ENCODE measurements at regions not wholly inside any gene's neighbourhood (a gene's known extent, or its start where the extent isn't known, plus 50 kb on each side); places are given as distances from the start of the nearest gene placed in this dataset.

DNA sequence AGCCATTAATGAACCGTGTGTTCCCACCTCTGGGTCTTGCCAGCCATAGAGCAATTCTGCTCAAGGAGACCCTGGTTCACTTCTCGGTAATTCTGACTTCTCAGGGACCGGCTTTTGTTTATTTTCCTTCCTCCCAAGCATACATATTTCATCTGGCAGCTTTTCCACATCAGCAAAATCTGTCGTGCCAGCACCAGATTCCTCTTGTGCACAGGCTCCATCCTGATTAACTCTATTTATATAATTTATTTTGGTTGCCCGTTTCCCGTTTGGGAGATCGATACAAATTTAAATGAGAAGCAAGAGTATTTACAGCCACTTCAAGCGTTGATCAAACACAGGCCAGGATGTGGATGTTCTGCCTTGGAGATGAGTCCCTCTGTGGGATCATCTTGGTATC is 161.9 kb upstream of the XYLT1 start (continued):
- TF ChIP-seq, protein P1, sequence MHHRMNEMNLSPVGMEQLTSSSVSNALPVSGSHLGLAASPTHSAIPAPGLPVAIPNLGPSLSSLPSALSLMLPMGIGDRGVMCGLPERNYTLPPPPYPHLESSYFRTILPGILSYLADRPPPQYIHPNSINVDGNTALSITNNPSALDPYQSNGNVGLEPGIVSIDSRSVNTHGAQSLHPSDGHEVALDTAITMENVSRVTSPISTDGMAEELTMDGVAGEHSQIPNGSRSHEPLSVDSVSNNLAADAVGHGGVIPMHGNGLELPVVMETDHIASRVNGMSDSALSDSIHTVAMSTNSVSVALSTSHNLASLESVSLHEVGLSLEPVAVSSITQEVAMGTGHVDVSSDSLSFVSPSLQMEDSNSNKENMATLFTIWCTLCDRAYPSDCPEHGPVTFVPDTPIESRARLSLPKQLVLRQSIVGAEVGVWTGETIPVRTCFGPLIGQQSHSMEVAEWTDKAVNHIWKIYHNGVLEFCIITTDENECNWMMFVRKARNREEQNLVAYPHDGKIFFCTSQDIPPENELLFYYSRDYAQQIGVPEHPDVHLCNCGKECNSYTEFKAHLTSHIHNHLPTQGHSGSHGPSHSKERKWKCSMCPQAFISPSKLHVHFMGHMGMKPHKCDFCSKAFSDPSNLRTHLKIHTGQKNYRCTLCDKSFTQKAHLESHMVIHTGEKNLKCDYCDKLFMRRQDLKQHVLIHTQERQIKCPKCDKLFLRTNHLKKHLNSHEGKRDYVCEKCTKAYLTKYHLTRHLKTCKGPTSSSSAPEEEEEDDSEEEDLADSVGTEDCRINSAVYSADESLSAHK (tag by site-specific recombination; IDR thresholded peaks at IDR 0.05): no peak
- TF ChIP-seq KLF1 (tag by site-specific recombination; IDR thresholded peaks at IDR 0.05) (no peak), ZNF202 (tag by site-specific recombination; IDR thresholded peaks at IDR 0.05; ENCODE audit: borderline replicate concordance) (no peak)

DNA sequence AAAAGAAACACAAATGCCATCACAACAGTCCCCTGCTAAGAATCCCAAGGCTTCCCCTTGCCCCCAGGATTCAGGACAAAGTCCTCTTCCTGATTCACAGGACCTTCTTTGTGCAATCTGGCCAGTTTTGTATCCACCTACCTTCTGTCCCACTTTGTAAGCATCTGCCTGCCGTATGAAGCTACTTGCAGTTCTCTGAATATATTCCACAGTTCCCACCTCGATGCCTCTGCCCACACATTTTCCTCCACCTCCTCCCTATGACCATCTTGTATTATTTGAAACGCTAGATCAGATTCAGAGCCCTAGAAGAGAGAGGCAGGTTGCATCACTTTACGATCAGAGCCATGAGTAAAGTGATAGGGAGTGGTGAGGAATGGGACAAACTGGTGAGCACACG is 159.2 kb upstream of the XYLT1 start:
- TF ChIP-seq, protein P2, sequence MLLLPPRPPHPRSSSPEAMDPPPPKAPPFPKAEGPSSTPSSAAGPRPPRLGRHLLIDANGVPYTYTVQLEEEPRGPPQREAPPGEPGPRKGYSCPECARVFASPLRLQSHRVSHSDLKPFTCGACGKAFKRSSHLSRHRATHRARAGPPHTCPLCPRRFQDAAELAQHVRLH (tag by site-specific recombination; IDR thresholded peaks at IDR 0.05): no peak
- no peak for TF ChIP-seq ZBTB48 (tag by site-specific recombination; IDR thresholded peaks at IDR 0.05)
- no peak for TF ChIP-seq TCF7L2 (IDR thresholded peaks at IDR 0.05; ENCODE audit: borderline replicate concordance, low read depth, low read length)
- TF ChIP-seq ZNF26 (tag by site-specific recombination; IDR thresholded peaks at IDR 0.05): no peak
- no peak for TF ChIP-seq ZNF211 (tag by site-specific recombination; IDR thresholded peaks at IDR 0.05; ENCODE audit: low read depth)
- no peak for TF ChIP-seq ZNF677 (tag by site-specific recombination; IDR thresholded peaks at IDR 0.05)
- TF ChIP-seq, protein P3, sequence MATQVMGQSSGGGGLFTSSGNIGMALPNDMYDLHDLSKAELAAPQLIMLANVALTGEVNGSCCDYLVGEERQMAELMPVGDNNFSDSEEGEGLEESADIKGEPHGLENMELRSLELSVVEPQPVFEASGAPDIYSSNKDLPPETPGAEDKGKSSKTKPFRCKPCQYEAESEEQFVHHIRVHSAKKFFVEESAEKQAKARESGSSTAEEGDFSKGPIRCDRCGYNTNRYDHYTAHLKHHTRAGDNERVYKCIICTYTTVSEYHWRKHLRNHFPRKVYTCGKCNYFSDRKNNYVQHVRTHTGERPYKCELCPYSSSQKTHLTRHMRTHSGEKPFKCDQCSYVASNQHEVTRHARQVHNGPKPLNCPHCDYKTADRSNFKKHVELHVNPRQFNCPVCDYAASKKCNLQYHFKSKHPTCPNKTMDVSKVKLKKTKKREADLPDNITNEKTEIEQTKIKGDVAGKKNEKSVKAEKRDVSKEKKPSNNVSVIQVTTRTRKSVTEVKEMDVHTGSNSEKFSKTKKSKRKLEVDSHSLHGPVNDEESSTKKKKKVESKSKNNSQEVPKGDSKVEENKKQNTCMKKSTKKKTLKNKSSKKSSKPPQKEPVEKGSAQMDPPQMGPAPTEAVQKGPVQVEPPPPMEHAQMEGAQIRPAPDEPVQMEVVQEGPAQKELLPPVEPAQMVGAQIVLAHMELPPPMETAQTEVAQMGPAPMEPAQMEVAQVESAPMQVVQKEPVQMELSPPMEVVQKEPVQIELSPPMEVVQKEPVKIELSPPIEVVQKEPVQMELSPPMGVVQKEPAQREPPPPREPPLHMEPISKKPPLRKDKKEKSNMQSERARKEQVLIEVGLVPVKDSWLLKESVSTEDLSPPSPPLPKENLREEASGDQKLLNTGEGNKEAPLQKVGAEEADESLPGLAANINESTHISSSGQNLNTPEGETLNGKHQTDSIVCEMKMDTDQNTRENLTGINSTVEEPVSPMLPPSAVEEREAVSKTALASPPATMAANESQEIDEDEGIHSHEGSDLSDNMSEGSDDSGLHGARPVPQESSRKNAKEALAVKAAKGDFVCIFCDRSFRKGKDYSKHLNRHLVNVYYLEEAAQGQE (tag by site-specific recombination; IDR thresholded peaks at IDR 0.05): no peak
- no peak for TF ChIP-seq HOXA7 (CRISPR knock-in tag; IDR thresholded peaks at IDR 0.05; ENCODE audit: borderline replicate concordance)
- no peak for TF ChIP-seq ZNF175 (tag by site-specific recombination; IDR thresholded peaks at IDR 0.05)
- no peak for TF ChIP-seq ZXDB (tag by site-specific recombination; IDR thresholded peaks at IDR 0.05)
- no peak for TF ChIP-seq ZNF157 (tag by site-specific recombination; IDR thresholded peaks at IDR 0.05)
- no peak for TF ChIP-seq BCL11B (tag by site-specific recombination; IDR thresholded peaks at IDR 0.05; ENCODE audit: low read depth)
- no peak for TF ChIP-seq ZNF146 (tag by site-specific recombination; IDR thresholded peaks at IDR 0.05)
- TF ChIP-seq ZBTB17 (tag by site-specific recombination; IDR thresholded peaks at IDR 0.05): no peak
- POLR2A ChIA-PET: no interaction called here
- H3K4me3 ChIP-seq (ENCODE audit: low read depth, low read length): no peak overlapping the region
- H3K9me3 ChIP-seq (ENCODE audit: control insufficient read depth, insufficient read depth, low read depth, low read length): no peaks in the 10 kb centered on the region
- H3K27ac ChIP-seq (ENCODE audit: extremely low read depth, low read depth, low read length): no peak overlapping the region
- H3K36me3 ChIP-seq (ENCODE audit: control insufficient read depth in 2 of 2, insufficient read depth in 1 of 2, low read length in 2 of 2): no peaks in the 10 kb centered on the region
- CTCF ChIA-PET: no interaction called here
- no peaks in the 10 kb centered on the region for H3K4me1 ChIP-seq (ENCODE audit: control insufficient read depth, insufficient read depth, low read length)

GRCh38 chr16:17628983-17629382 is 158.2 kb upstream of the XYLT1 start:
- no peak overlapping the region for H3K4me3 ChIP-seq (ENCODE audit: low read depth, low read length)
- CTCF ChIA-PET: no interaction called here

More at GRCh38 chr16:17628983-17629382, 158.2 kb upstream of the XYLT1 start:
- no peaks in the 10 kb centered on the region for H3K9me3 ChIP-seq (ENCODE audit: control insufficient read depth, insufficient read depth, low read depth, low read length)
- no peaks in the 10 kb centered on the region for H3K36me3 ChIP-seq (ENCODE audit: control insufficient read depth in 2 of 2, insufficient read depth in 1 of 2, low read length in 2 of 2)
- no peaks in the 10 kb centered on the region for H3K4me1 ChIP-seq (ENCODE audit: control insufficient read depth, insufficient read depth, low read length)
- POLR2A ChIA-PET: no interaction called here
- no peak for TF ChIP-seq ZFP41 (tag by site-specific recombination; IDR thresholded peaks at IDR 0.05; ENCODE audit: borderline replicate concordance)
- no peak for TF ChIP-seq ZNF366 (tag by site-specific recombination; conservative IDR thresholded peaks at IDR 0.05)
- H3K27ac ChIP-seq (ENCODE audit: extremely low read depth, low read depth, low read length): no peak overlapping the region
